Astrocyte of the spinal cord (primary cell): ENCODE measurements at regions not wholly inside any gene's neighbourhood (a gene's known extent, or its start where the extent isn't known, plus 50 kb on each side); places are given as distances from the start of the nearest gene placed in this dataset.

Source experiments
- DNase-seq: peaks from one replicate; pipeline ENCODE4 v3.0.0; 2011; ENCODE audit warnings: low read depth, low spot score
- H3K4me3 ChIP-seq: 2 replicates; pipeline ENCODE4 v1.5.1; 2011; ENCODE audit warnings: low read depth, mild to moderate bottlenecking, low read length, moderate library complexity
- in situ Hi-C: cut with HindIII; loops from 2 replicates; pipeline ENCODE4 v1.10.0; 2017; ENCODE audit warnings: low sequenced_read_pairs
- TF ChIP-seq, protein P1 (sequence below): IDR thresholded peaks from 2 replicates; pipeline ENCODE4 v1.5.1; 2012; ENCODE audit warnings: low read depth, mild to moderate bottlenecking, low read length, inconsistent platforms

DNA sequence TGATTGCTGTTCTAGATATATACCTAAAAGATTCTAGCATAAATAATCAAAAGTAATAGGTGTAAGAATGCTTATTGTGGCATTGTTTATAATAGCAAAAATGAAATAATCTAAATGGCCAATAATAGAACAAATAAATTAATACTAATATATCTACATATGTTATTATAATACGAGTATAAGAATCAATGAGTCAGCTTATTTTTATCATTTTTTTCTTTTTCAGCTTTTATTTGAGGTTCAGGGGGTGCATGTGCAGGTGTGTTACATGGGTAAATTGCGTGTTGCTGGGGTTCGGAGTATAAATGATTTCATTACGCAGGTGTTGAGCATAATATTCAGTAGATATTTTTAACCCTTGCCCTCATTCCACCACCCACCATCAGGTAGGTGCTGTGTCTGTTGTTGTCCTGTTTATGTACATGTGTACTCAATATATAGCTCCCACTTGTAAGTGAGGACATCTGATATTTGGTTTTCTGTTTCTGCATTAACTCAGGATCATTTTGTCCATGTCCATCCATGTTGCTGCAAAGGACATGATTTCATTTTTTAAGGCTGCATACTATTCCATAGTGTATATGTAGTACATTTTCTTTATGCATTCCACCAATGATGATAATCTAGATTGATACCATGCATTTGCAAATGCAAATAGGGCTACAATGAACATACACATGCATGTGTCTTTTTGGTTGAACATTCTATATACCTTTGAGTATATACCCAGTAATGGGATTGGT is 122.2 kb upstream of the GMNC start:
- TF ChIP-seq, protein P1, sequence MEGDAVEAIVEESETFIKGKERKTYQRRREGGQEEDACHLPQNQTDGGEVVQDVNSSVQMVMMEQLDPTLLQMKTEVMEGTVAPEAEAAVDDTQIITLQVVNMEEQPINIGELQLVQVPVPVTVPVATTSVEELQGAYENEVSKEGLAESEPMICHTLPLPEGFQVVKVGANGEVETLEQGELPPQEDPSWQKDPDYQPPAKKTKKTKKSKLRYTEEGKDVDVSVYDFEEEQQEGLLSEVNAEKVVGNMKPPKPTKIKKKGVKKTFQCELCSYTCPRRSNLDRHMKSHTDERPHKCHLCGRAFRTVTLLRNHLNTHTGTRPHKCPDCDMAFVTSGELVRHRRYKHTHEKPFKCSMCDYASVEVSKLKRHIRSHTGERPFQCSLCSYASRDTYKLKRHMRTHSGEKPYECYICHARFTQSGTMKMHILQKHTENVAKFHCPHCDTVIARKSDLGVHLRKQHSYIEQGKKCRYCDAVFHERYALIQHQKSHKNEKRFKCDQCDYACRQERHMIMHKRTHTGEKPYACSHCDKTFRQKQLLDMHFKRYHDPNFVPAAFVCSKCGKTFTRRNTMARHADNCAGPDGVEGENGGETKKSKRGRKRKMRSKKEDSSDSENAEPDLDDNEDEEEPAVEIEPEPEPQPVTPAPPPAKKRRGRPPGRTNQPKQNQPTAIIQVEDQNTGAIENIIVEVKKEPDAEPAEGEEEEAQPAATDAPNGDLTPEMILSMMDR: no peak
- in situ Hi-C loops: no loop called here
- H3K4me3 ChIP-seq: no peak overlapping the region
- DNase-seq: no peak

DNA sequence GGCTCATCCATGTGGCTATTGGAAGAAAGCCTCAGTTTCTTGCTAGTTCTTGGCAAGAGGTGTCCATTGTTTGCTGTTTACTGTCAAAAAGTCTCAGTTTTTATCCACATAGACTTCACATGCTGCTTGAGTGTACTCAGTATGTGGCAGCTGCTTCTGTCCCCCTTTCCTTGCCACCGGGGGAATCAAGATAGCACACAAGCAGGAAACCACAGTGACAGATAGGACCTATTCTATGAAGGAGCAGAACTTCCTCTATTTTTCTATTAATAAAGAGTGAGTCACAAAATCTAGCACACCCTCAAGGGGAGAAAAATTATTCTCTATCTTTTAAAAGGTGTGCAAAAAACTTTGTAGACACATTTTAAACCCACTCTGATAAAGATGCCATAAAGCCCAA is 121.4 kb upstream of the GMNC start:
- TF ChIP-seq, protein P1: no peak
- DNase-seq: no peak
- H3K4me3 ChIP-seq: no peak overlapping the region
- in situ Hi-C loops: no loop called here

DNA sequence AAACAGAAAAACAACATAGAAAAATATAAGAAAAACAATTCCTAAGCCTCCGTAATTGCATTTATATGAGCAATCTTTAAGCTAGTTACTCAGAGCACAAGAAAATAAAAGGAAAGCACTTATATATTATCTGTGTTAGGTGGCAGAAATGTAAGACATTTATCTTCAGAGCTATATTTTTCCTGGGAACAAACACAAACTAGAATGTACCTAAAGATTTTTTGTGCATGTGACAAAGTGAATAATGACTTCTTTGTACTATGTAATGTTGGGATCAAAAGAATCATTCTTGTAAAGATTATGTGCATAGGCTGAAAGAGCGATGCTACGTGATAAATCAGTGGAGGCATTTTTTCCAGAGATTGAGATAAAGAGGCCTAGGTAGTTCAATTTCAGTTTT is 111.3 kb upstream of the GMNC start:
- TF ChIP-seq, protein P1: no peak
- in situ Hi-C loops: no loop called here
- H3K4me3 ChIP-seq: no peak overlapping the region
- no peak for DNase-seq

DNA sequence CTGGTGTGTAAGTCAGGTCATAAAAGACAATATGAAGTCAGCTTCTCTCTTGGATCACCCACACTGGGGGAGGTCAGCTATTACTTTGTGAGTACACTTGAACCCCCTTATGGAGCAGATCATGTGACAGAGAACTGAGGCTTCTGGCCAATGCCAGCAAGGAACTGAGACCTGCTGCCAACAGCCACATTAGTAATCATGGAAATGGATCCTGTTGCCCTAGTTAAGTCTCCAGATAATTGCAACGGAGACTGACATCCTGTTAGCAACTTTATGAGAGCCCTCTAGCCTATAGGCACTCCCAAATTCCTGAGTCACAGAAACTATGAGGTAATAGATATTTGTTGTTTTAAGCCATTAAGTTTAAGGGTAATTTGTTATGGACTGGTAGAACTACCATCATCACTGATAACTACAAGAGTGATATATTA is 110.4 kb upstream of the GMNC start:
- DNase-seq: peak; percentile 3
- TF ChIP-seq, protein P1: no peak
- in situ Hi-C loops: no loop called here
- H3K4me3 ChIP-seq: no peak overlapping the region

DNA sequence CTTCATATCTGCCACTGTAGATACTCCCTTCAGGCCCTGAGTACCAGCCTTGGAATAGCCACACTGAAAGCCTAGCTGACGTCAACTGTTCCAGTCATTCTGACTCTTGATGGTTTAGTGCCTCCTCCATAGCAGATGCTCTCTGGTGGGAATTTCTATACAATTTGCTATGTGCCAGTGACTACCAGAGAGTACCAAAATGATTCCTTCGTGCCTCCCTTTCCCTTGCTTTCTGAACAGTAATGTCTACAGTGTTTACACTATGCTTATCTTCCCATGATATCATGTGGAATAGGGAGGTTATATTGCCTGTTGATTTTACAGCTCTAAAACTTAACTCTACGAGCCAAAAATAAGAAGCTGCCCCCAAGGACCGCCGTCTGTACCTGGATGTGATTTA is 109.7 kb upstream of the GMNC start:
- TF ChIP-seq, protein P1: no peak
- DNase-seq: no peak
- H3K4me3 ChIP-seq: no peak overlapping the region
- in situ Hi-C loops: no loop called here

DNA sequence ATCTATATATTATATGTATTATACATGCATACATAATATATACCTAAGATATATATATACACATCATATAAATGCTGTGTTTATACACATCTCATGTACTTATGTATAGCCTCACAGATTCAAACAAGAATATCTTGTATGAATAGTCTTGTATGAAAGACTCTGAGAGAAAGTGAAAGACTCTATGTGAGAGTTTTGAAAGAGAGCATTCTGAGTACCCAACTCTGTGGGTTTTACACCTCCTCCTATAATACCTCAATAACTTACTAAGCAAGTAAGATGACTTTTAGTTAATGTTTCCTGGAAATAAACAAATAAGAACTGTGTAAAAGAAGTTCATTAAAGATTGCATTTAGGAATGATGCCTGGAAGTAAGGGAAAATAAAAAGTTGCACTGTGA is 108.1 kb upstream of the GMNC start:
- TF ChIP-seq, protein P1: no peak
- in situ Hi-C loops: no loop called here
- no peak overlapping the region for H3K4me3 ChIP-seq
- no peak for DNase-seq
